ENCODE measurements at regions not wholly inside any gene's neighbourhood (a gene's known extent, or its start where the extent isn't known, plus 50 kb on each side); places are given as distances from the start of the nearest gene placed in this dataset.
"Not testable (repeated sequence)": the region's sequence is repeated elsewhere in the genome, so short reads cannot be mapped to it uniquely, and the experiment has no call there.

- peak; percentile 40 for DNase-seq (ENCODE audit: low read depth)
Observed at GRCh38 chr4:133320576-133321170, 171.6 kb downstream of the PCDH10 start.

GRCh38 chr4:133316909-133317308, 167.8 kb downstream of the PCDH10 start:
- peak; percentile 0 for DNase-seq (ENCODE audit: low read depth)

GRCh38 chr4:133314991-133315390, 165.9 kb downstream of the PCDH10 start:
- DNase-seq (ENCODE audit: low read depth): no peak

- DNase-seq (ENCODE audit: low read depth): no peak
Observed at GRCh38 chr4:133287396-133287795, 138.3 kb downstream of the PCDH10 start.

GRCh38 chr4:133278591-133278990, 129.5 kb downstream of the PCDH10 start:
- DNase-seq (ENCODE audit: low read depth): no peak

GRCh38 chr4:133277940-133278339, 128.8 kb downstream of the PCDH10 start:
- not testable (repeated sequence) for DNase-seq (ENCODE audit: low read depth)

GRCh38 chr4:133275246-133275645, 126.2 kb downstream of the PCDH10 start:
- DNase-seq (ENCODE audit: low read depth): no peak

- DNase-seq (ENCODE audit: low read depth): no peak
Observed at GRCh38 chr4:133273401-133273800, 124.3 kb downstream of the PCDH10 start.

GRCh38 chr4:133270021-133270570, 121.0 kb downstream of the PCDH10 start:
- DNase-seq (ENCODE audit: low read depth): no peak

- DNase-seq (ENCODE audit: low read depth): no peak
Observed at GRCh38 chr4:133268205-133268604, 119.1 kb downstream of the PCDH10 start.

- DNase-seq (ENCODE audit: low read depth): not testable (repeated sequence)
Observed at GRCh38 chr4:133267506-133267905, 118.4 kb downstream of the PCDH10 start.

- not testable (repeated sequence) for DNase-seq (ENCODE audit: low read depth)
Observed at GRCh38 chr4:133266966-133267365, 117.9 kb downstream of the PCDH10 start.

GRCh38 chr4:133264251-133264650, 115.2 kb downstream of the PCDH10 start:
- DNase-seq (ENCODE audit: low read depth): not testable (repeated sequence)

- DNase-seq (ENCODE audit: low read depth): no peak
Observed at GRCh38 chr4:133263104-133263503, 114.0 kb downstream of the PCDH10 start.

GRCh38 chr4:133247861-133248260, 98.8 kb downstream of the PCDH10 start:
- DNase-seq (ENCODE audit: low read depth): no peak

- no peak for DNase-seq (ENCODE audit: low read depth)
Observed at GRCh38 chr4:133245226-133245625, 96.1 kb downstream of the PCDH10 start.

Data from iris pigment epithelial cell (primary cell).